Prostate gland (tissue), 2 donors: ENCODE measurements at regions not wholly inside any gene's neighbourhood (a gene's known extent, or its start where the extent isn't known, plus 50 kb on each side); places are given as distances from the start of the nearest gene placed in this dataset.

Experiments used
- DNase-seq: peaks from one replicate; pipeline ENCODE4 v3.0.0-alpha.2; 2019; ENCODE audit warnings: low spot score
- H3K27ac ChIP-seq, 2 donors: fragments of 200-600 bp; sonication (generic); 2 replicates each; pipeline ENCODE4 v1.5.1; 2017 to 2019
- H3K27me3 ChIP-seq: fragments of 200-600 bp; sonication (generic); replicated peaks from 2 replicates; pipeline ENCODE4 v1.5.1; 2019; ENCODE audit not compliant: insufficient read depth
- H3K36me3 ChIP-seq, 2 donors: fragments of 200-600 bp; sonication (generic); 1 replicate in 1 of 2; 2 replicates in 1 of 2; pipeline versions ENCODE4 v1.5.1 to v1.8.1; 2017 to 2019
- H3K4me1 ChIP-seq: fragments of 200-600 bp; sonication (generic); replicated peaks from 2 replicates; pipeline ENCODE4 v1.5.1; 2019
- H3K4me3 ChIP-seq, 2 donors: fragments of 200-600 bp; sonication (generic); 2 replicates each; pipeline ENCODE4 v1.5.1; 2017 to 2019
- H3K9me3 ChIP-seq: fragments of 200-600 bp; sonication (generic); 2 replicates; pipeline ENCODE4 v1.5.1; 2017
- CTCF ChIP-seq, 4 experiments: fragments of 200-600 bp in 2 of 4; fragments of 450-650 bp in 2 of 4; sonication (generic) in 2 of 4; IDR thresholded peaks; 1 replicate in 3 of 4; 2 replicates in 1 of 4; pipeline ENCODE4 v1.5.1; 2016 to 2019; ENCODE audit warnings: antibody characterized with exemption in 4 of 4, mild to moderate bottlenecking in 2 of 4, moderate library complexity in 2 of 4
- POLR2A ChIP-seq: fragments of 450-650 bp; IDR thresholded peaks from one replicate; pipeline ENCODE4 v1.6.1; 2016; ENCODE audit warnings: antibody characterized with exemption, mild to moderate bottlenecking
- POLR2AphosphoS5 ChIP-seq: sonication (generic); formaldehyde crosslinking; IDR thresholded peaks from one replicate; pipeline ENCODE4 v1.6.1; 2017; ENCODE audit warnings: antibody characterized with exemption
- WGBS: methylation state at CpG from one replicate; pipeline ENCODE4 v1.1.5; 2018; 5-methylcytosine and 5-hydroxymethylcytosine counted together
- intact Hi-C: fragments of 100-400 bp; cut with DNase I; formaldehyde crosslinking; loops from one replicate; pipeline ENCODE4 v1.14.2; 2022

- TF ChIP-seq POLR2AphosphoS5, result no peak
- no peak for TF ChIP-seq POLR2A
- TF ChIP-seq CTCF (IDR thresholded peaks at IDR 0.05), result no peak
- no peak for DNase-seq
- no peaks in the 10 kb centered on the region for H3K36me3 ChIP-seq
- no peak overlapping the region for H3K27ac ChIP-seq
- no peak overlapping the region for H3K4me3 ChIP-seq
- no peaks in the 10 kb centered on the region for H3K4me1 ChIP-seq
- no peaks in the 10 kb centered on the region for H3K9me3 ChIP-seq
- 95% methylated on average over 3 of the region's 3 CpGs for WGBS
- intact Hi-C loops, result no loop called here
- H3K27me3 ChIP-seq, result no peaks in the 10 kb centered on the region
Measured at GRCh38 chr5:89024045-89024444, 141.1 kb upstream of the MEF2C start.

- no peak for TF ChIP-seq POLR2A
- no peak for TF ChIP-seq POLR2AphosphoS5
- no peak for TF ChIP-seq CTCF (IDR thresholded peaks at IDR 0.05)
- intact Hi-C loops, result no loop called here
- Histone ChIP-seq H3K27ac (no peak overlapping the region), H3K4me1 (no peaks in the 10 kb centered on the region), H3K9me3 (no peaks in the 10 kb centered on the region), H3K36me3 (no peaks in the 10 kb centered on the region), H3K27me3 (no peaks in the 10 kb centered on the region), H3K4me3 (no peak overlapping the region)
- DNase-seq, result no peak
- WGBS, result 98% methylated on average over 4 of the region's 4 CpGs
Measured at GRCh38 chr5:89020926-89021610, 138.1 kb upstream of the MEF2C start.

DNA sequence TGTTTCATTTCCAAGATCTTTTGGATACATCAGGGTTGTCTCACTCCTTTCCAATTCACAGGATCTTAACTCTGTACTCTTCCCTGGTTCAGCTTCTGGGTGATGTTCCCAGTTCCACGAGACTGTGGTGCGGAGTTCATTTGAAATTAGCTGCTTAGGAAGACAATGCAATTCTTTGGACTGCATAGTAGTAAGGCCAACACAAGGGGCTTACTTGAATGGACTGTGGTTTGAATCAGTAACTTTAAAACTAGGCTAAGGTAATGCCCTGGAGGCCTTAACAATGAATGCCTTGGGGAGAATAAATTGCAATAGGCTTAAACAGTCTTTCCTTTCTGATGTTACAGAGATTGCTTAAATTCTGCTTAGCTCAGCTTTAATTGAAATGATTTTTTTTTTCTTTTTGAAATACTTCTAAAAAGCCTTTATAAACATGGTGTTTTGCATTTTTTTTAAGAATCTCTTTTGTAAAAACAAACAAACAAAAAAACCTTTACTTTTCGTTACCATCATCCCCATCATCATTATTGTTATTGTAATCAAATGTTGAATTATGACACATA is 133.8 kb upstream of the MEF2C start:
- intact Hi-C loops, result no loop called here
- no peaks in the 10 kb centered on the region for H3K27me3 ChIP-seq
- no peak overlapping the region for H3K27ac ChIP-seq
- no peak for DNase-seq
- WGBS, result 97% methylated on average over 3 of the region's 3 CpGs
- no peak overlapping the region for H3K4me3 ChIP-seq
- no peaks in the 10 kb centered on the region for H3K4me1 ChIP-seq
- no peaks in the 10 kb centered on the region for H3K9me3 ChIP-seq
- TF ChIP-seq CTCF (IDR thresholded peaks at IDR 0.05) (no peak), POLR2AphosphoS5 (no peak), POLR2A (no peak)
- H3K36me3 ChIP-seq, result no peaks in the 10 kb centered on the region

- WGBS, result 11% methylated on average over 1 of the region's 1 CpG
- H3K9me3 ChIP-seq, result no peaks in the 10 kb centered on the region
- no peaks in the 10 kb centered on the region for H3K36me3 ChIP-seq
Measured at GRCh38 chr5:89015409-89015808, 132.4 kb upstream of the MEF2C start.

More at GRCh38 chr5:89015409-89015808, 132.4 kb upstream of the MEF2C start:
- no peak overlapping the region for H3K4me3 ChIP-seq
- H3K27me3 ChIP-seq, result no peaks in the 10 kb centered on the region
- no peaks in the 10 kb centered on the region for H3K4me1 ChIP-seq
- DNase-seq, result no peak
- no peak overlapping the region for H3K27ac ChIP-seq
- intact Hi-C loops, result no loop called here
- TF ChIP-seq CTCF (IDR thresholded peaks at IDR 0.05) (no peak), POLR2AphosphoS5 (no peak), POLR2A (no peak)
